Activated B cell treated with CpG ODN at 0.5 μM for 24 hours (primary cell): ENCODE measurements at regions not wholly inside any gene's neighbourhood (a gene's known extent, or its start where the extent isn't known, plus 50 kb on each side); places are given as distances from the start of the nearest gene placed in this dataset.

Source experiments
- ATAC-seq: fragments of 200-7000 bp; cut with Tn5 transposase; one replicate; pipeline ENCODE4 v1.10.0; 2021; ENCODE audit warnings: low read depth, mild to moderate bottlenecking, moderate library complexity
- CTCF ChIA-PET: fragments of 350-600 bp; sonication (Branson Sonifier 250); formaldehyde crosslinking; loops from one replicate; lab custom pipeline; 2021; ENCODE audit warnings: antibody characterized with exemption; lab: Charles Lee
- POLR2A ChIA-PET: fragments of 350-600 bp; sonication (Branson Sonifier 250); formaldehyde crosslinking; loops from one replicate; lab custom pipeline; 2021; ENCODE audit warnings: antibody characterized with exemption; lab: Charles Lee
- DNase-seq: peaks from one replicate; pipeline ENCODE4 v3.0.0; 2022
- H3K27ac Mint-ChIP-seq: one replicate; pipeline ENCODE4 v1.8.0; 2020; ENCODE audit warnings: mixed read lengths
- H3K27me3 Mint-ChIP-seq: one replicate; pipeline ENCODE4 v1.8.0; 2021; ENCODE audit warnings: mixed read lengths
- H3K36me3 Mint-ChIP-seq: one replicate; pipeline ENCODE4 v1.8.0; 2021; ENCODE audit warnings: low read depth, mixed read lengths
- H3K4me1 Mint-ChIP-seq: one replicate; pipeline ENCODE4 v1.8.0; 2021; ENCODE audit warnings: mixed read lengths
- H3K4me3 Mint-ChIP-seq: one replicate; pipeline ENCODE4 v1.8.0; 2020; ENCODE audit warnings: mild to moderate bottlenecking, mixed read lengths
- H3K9me3 Mint-ChIP-seq: one replicate; pipeline ENCODE4 v1.8.0; 2020; ENCODE audit warnings: mixed read lengths
- CTCF ChIP-seq: fragments of 200-600 bp; IDR thresholded peaks from one replicate; pipeline ENCODE4 v1.8.0; 2022; ENCODE audit warnings: antibody characterized with exemption, mild to moderate bottlenecking
- intact Hi-C: fragments of 100-400 bp; cut with micrococcal nuclease; formaldehyde crosslinking; loops from one replicate; pipeline ENCODE4 v1.15.1; 2024

GRCh38 chr15:69557020-69557706 is 104.5 kb downstream of the RPLP1 start:
- Mint-ChIP-seq H3K4me1 (no peaks in the 10 kb centered on the region), H3K27me3 (peaks cover 11% of the 10 kb centered on the region), H3K27ac (no peak overlapping the region), H3K36me3 (no peaks in the 10 kb centered on the region), H3K9me3 (no peaks in the 10 kb centered on the region), H3K4me3 (no peak overlapping the region)
- intact Hi-C loops, result no loop called here
- no peak for ATAC-seq
- no peak for DNase-seq
- CTCF ChIA-PET, result interaction anchor here (1.3 kb wide), 1 partner anchor 18 kb away, joined by 3 read pairs; no protein-coding TSS in a partner anchor
- POLR2A ChIA-PET, result no interaction called here
- no peak for TF ChIP-seq CTCF

DNA sequence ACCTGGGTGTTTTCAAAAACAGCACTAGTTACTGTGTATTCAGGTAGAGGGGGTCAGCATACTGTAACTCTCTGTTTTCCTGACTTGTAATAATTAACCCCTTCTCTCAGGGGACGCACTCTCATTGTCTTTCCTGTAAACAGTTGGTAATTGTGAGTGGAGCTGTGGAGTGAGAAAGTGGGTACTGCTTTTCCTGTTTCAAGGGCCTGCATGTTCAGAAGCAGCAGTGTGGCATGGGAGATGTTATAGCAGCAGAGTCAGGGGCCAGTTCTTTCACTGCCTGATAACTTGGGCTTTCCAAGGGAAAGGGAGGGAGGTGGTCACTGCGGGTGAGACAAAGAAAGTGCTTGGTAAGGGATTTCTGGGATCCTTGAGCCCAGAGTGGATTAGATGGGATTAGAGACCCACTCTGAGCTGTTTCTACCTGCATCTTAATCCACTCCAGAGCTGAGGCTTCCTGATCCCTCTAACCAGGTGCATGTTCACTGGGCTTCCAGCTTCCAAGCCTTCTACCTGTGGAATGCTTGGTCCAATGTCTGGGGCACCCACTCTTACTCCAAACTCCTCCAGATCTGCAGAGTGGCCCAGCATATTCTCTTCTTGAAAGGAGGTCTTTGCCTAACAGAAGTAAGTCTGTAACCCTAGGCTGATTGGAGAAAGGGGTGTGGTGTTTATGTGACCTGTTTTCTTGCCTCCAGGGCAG is 105.2 kb downstream of the RPLP1 start:
- ChIA-PET POLR2A (no interaction called here), CTCF (interaction anchor here (1.3 kb wide), 1 partner anchor 18 kb away, joined by 3 read pairs; no protein-coding TSS in a partner anchor)
- Mint-ChIP-seq H3K36me3 (no peaks in the 10 kb centered on the region), H3K27ac (no peak overlapping the region), H3K4me3 (no peak overlapping the region), H3K4me1 (no peaks in the 10 kb centered on the region), H3K27me3 (peaks cover 12% of the 10 kb centered on the region), H3K9me3 (no peaks in the 10 kb centered on the region)
- ATAC-seq, result no peak
- intact Hi-C loops, result no loop called here
- TF ChIP-seq CTCF, result no peak
- no peak for DNase-seq

DNA sequence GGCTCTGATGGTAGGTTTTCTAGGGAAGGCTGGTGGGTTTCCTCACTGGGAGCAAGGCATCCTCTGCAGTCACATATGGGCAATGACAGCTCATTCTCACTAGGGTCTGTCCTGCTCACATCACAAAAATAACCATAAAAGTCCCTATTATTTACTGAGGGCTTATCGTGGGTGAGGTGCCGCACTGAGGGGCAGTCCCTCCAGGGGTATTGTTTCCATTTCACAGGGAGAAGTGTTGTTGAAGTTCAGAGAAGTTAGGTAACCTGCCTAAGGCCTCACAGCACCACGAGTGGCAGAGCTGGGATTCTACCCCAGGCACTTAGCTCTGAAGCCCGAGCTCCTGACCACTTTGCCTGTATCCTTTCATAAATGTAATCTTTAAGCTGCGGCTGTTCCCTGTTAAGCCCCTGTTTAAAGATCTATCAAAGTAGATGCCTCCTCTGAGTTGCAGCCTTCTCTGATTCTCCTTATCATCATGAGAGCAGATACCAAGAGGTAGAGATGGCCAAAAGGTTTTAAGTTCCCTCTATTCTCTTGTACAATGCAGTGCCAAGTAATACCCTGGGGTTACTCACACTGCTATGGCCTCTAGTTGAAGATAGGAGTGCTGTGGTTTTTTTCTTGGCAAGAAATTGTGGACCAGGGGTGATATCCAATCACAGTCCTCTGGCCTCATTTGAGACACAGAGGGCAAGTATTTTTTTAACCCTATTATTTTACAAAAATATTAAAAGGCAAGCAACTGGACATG is 107.0 kb downstream of the RPLP1 start:
- Mint-ChIP-seq H3K27me3 (peaks cover 12% of the 10 kb centered on the region), H3K4me1 (no peaks in the 10 kb centered on the region), H3K9me3 (no peaks in the 10 kb centered on the region), H3K36me3 (no peaks in the 10 kb centered on the region), H3K27ac (no peak overlapping the region), H3K4me3 (no peak overlapping the region)
- POLR2A ChIA-PET, result no interaction called here
- no peak for TF ChIP-seq CTCF
- intact Hi-C loops, result no loop called here
- ATAC-seq (no peak), DNase-seq (no peak)
- CTCF ChIA-PET, result no interaction called here

DNA sequence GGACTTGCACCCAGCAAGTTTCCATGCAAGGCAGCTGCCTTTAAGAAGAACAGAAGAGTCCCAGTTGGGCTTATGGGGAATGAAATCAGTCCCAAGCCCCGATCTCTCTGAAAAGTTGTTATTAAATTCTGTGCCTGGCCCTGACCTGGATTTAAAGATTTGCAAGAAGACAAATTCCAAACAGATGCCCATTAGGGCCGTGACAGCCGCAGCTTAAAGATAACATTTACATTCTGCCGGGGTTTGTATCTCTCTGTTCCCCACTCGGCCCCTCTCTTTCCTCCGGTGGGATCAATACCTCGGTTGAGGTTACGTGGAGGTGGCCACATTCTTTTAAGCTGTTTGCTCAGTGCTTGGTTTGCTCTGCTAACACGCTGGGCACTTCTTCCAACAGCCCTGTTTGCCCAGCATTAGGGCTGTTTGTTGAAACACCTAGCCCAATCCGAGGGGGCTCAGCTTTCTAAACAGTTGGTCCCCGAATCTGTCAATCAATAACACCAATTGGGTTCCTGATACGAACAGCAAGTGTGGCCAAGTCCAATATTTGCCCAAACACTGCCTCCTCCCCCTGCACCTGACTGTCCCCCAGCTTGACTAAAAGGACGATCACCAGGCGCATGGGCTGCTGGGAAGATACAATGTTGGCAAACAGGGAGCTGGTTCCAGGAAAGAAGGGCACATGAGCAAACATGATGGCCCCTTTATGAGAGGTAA is 108.6 kb downstream of the RPLP1 start:
- intact Hi-C loops, result no loop called here
- ChIA-PET POLR2A (no interaction called here), CTCF (no interaction called here)
- DNase-seq (no peak), ATAC-seq (no peak)
- TF ChIP-seq CTCF, result no peak
- Mint-ChIP-seq H3K36me3 (no peaks in the 10 kb centered on the region), H3K27ac (no peak overlapping the region), H3K4me3 (no peak overlapping the region), H3K9me3 (no peaks in the 10 kb centered on the region), H3K4me1 (no peaks in the 10 kb centered on the region), H3K27me3 (peaks cover 15% of the 10 kb centered on the region)
